Nephron progenitor cell (in vitro differentiated cells): ENCODE measurements at regions not wholly inside any gene's neighbourhood (a gene's known extent, or its start where the extent isn't known, plus 50 kb on each side); places are given as distances from the start of the nearest gene placed in this dataset.

Experiments used
- DNase-seq: peaks from one replicate; pipeline ENCODE4 v3.0.0; 2021
- H3K27ac Mint-ChIP-seq: 2 replicates; pipeline ENCODE4 v1.8.0; 2021; ENCODE audit warnings: mild to moderate bottlenecking, moderate library complexity, mixed read lengths
- H3K27me3 Mint-ChIP-seq: 2 replicates; pipeline ENCODE4 v1.8.0; 2021; ENCODE audit warnings: mild to moderate bottlenecking, low read depth, mixed read lengths; ENCODE audit not compliant: poor library complexity
- H3K36me3 Mint-ChIP-seq: 2 replicates; pipeline ENCODE4 v1.8.0; 2021; ENCODE audit warnings: low read depth, mixed read lengths
- H3K4me1 Mint-ChIP-seq: 2 replicates; pipeline ENCODE4 v1.8.0; 2021; ENCODE audit warnings: mixed read lengths
- H3K4me3 Mint-ChIP-seq: 2 replicates; pipeline ENCODE4 v1.8.0; 2021; ENCODE audit warnings: mild to moderate bottlenecking, moderate library complexity, mixed read lengths
- H3K9me3 Mint-ChIP-seq: 2 replicates; pipeline ENCODE4 v1.8.0; 2021; ENCODE audit warnings: mild to moderate bottlenecking, moderate library complexity, mixed read lengths
- TF ChIP-seq, protein P1 (sequence below): fragments of 200-600 bp; sonication (generic); IDR thresholded peaks from 2 replicates; pipeline ENCODE4 v1.5.0; 2021; ENCODE audit warnings: antibody characterized with exemption

DNA sequence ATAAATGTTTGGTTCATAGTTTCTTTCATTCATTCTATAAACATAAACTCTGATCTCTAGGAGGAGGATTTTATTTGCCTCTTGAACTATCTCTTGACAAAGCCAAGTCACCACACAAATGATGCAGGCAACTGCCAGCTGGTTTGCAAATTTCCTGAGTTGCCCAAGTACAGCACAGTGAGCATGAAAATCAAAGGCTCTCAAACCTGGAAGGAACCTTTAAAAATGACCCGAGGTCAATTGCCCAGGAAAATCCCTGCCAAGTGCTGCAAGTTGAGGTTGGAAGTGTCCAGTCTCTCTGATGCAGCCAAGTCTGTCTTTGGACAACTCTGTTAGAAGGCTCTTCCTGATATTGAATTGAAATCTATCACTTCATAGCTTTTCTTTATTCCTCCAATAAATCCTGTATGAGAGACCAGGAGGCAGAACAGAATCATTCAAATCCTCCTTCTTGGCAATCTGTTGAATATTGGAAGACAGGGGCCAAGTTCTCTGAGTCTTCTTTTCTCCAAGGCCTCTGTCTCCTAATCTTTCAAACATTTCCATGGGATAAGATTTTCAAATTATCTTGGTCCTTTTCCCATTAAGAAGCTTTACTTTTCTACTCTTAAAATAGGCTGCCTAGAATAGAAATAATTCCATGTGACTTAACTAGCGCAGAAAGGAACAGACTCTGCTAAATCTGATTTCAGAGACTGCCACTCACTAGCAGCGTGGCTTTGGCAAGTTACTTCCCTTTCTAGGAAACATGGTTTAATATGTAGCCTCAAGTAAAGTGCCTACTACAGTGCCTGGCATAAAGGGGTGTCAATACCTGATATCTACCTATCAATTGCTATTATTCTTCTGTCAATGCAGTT, 159.2 kb downstream of the SNX18 start:
- no peak for DNase-seq
- peaks cover 3% of the 10 kb centered on the region for H3K27me3 Mint-ChIP-seq
- H3K9me3 Mint-ChIP-seq, result peaks cover 21% of the 10 kb centered on the region
- no peak overlapping the region for H3K27ac Mint-ChIP-seq
- TF ChIP-seq, protein P1, sequence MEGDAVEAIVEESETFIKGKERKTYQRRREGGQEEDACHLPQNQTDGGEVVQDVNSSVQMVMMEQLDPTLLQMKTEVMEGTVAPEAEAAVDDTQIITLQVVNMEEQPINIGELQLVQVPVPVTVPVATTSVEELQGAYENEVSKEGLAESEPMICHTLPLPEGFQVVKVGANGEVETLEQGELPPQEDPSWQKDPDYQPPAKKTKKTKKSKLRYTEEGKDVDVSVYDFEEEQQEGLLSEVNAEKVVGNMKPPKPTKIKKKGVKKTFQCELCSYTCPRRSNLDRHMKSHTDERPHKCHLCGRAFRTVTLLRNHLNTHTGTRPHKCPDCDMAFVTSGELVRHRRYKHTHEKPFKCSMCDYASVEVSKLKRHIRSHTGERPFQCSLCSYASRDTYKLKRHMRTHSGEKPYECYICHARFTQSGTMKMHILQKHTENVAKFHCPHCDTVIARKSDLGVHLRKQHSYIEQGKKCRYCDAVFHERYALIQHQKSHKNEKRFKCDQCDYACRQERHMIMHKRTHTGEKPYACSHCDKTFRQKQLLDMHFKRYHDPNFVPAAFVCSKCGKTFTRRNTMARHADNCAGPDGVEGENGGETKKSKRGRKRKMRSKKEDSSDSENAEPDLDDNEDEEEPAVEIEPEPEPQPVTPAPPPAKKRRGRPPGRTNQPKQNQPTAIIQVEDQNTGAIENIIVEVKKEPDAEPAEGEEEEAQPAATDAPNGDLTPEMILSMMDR, result no peak
- peaks cover 10% of the 10 kb centered on the region for H3K4me1 Mint-ChIP-seq
- H3K36me3 Mint-ChIP-seq, result peaks cover 6% of the 10 kb centered on the region
- H3K4me3 Mint-ChIP-seq, result no peak overlapping the region

DNA sequence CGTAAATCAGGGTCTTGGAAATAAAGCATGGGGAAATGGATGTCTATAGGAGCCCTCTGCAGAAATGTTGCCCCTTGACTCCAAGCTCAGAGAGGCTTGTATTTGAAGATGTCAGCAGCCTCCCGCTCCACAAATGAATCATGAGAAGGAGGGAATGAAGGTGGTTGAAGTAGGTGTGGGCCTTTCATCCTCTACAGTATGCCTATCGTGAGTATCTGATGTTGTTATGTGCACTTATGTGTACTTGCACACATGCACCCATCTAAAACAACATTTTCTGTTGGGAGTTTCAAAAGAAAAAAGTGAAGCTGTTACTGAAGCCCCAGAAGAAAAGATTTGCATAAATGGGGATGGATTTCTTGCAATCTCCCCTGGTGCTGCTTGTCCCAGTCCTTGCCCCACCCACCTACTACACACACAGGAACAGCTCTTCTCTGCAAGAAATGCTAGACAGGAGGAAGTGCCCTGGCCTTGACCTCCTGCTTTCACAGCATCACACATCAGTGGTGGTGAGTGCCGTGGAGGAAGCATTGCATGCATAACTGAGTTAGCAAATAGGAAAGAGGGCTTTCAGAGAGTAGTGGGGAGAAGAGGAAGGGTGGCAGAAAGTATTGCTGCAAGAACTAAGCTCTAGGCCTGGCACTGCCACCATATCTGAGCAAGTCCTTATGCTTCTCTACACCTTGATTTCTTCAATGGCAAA, 156.1 kb downstream of the SNX18 start:
- TF ChIP-seq, protein P1, result no peak
- Mint-ChIP-seq H3K4me3 (no peak overlapping the region), H3K9me3 (peaks cover 27% of the 10 kb centered on the region), H3K27me3 (peaks cover 3% of the 10 kb centered on the region), H3K4me1 (peaks cover 25% of the 10 kb centered on the region), H3K36me3 (peaks cover 6% of the 10 kb centered on the region), H3K27ac (no peak overlapping the region)
- DNase-seq, result no peak

DNA sequence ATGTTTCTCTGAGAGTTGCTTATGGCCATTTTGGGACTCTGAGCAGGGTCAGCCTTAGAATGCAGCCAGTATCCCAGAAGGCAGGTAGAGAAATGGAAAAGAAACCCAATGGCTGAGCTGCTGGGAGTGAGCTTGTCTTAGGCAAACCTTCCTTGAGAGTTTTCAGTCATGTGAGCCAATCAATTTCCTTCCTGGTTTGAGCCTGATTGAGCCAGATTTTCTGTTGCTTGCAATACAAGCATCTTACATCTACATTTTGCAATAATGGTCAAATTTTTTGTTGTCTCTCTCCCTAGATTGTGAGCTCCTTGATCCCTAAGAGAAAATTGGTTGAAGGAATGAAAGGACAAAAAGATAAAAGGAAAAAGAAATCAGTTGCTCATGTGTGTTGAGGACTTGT, 155.3 kb downstream of the SNX18 start:
- TF ChIP-seq, protein P1, result no peak
- no peak for DNase-seq
- H3K27ac Mint-ChIP-seq, result no peak overlapping the region
- H3K36me3 Mint-ChIP-seq, result peaks cover 12% of the 10 kb centered on the region
- H3K9me3 Mint-ChIP-seq, result peaks cover 35% of the 10 kb centered on the region
- peaks cover 3% of the 10 kb centered on the region for H3K27me3 Mint-ChIP-seq
- peaks cover 30% of the 10 kb centered on the region for H3K4me1 Mint-ChIP-seq
- no peak overlapping the region for H3K4me3 Mint-ChIP-seq

DNA sequence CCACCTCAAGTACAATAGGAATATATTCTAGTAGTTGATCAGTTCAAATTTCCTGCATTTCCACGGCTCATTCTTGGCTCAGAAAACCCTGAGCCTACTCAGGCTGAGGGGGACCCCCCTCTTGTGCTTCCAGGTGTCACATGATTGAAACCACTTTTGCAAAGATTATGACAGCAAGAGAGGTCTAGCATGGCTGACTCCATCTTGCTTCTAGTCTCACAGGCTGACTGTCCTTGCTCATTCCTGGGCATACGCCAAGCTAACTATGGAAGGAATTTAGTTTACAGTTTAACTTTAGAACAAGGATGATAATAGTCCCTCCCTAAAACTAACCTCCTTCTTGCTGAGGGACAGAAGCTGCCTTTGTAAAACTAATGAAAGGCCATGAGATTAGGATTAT, 154.1 kb downstream of the SNX18 start:
- H3K36me3 Mint-ChIP-seq, result peaks cover 12% of the 10 kb centered on the region
- peaks cover 39% of the 10 kb centered on the region for H3K9me3 Mint-ChIP-seq
- peaks cover 3% of the 10 kb centered on the region for H3K27me3 Mint-ChIP-seq
- H3K4me1 Mint-ChIP-seq, result peaks cover 30% of the 10 kb centered on the region
- TF ChIP-seq, protein P1, result no peak
- no peak overlapping the region for H3K27ac Mint-ChIP-seq
- H3K4me3 Mint-ChIP-seq, result no peak overlapping the region
- no peak for DNase-seq

DNA sequence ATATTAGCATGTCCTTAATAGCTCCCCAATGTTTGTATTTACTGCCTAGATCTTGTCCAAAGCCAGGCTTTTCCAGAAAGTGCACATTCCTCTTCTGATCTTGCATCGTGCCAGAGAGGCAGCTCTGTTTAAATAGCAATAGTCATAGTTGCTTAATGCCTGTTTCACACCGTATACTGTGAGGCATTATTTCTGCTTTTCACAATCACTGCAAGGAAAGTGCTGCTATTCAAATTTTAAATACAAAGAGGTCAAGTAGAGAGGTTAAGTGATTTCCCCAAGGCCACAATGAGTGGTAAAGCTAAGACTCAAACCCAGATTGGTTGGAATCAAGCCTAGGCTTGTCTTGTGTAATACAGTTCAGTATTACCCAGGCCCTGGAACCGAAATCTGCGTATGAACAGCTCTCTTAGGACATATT, 153.6 kb downstream of the SNX18 start:
- peaks cover 3% of the 10 kb centered on the region for H3K27me3 Mint-ChIP-seq
- H3K36me3 Mint-ChIP-seq, result peaks cover 12% of the 10 kb centered on the region
- DNase-seq, result no peak
- H3K9me3 Mint-ChIP-seq, result peaks cover 39% of the 10 kb centered on the region
- peaks cover 30% of the 10 kb centered on the region for H3K4me1 Mint-ChIP-seq
- TF ChIP-seq, protein P1, result no peak
- H3K27ac Mint-ChIP-seq, result no peak overlapping the region
- H3K4me3 Mint-ChIP-seq, result no peak overlapping the region
